ENCODE measurements at regions not wholly inside any gene's neighbourhood (a gene's known extent, or its start where the extent isn't known, plus 50 kb on each side); places are given as distances from the start of the nearest gene placed in this dataset.

DNA sequence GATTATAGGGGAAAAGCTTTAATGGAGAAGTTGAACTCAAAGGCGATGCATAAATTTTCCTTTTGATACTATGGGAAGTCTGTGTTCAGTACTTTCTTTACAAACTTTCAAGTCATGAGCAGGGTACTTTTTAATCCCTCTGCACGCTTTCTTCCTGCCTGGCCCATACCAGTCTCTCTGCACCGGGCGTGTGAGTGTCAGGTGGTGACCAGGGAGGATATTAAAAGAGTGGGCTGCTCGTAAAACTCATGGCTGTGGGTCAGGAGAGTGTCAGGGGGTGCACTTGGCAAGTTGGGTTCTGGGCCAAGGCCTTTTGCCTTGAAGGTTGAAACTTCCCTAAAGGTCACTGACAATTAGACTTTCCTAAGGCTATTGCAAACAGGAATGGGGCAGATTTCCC is 367.8 kb downstream of the GPD2 start:
- TF ChIP-seq, protein P1, sequence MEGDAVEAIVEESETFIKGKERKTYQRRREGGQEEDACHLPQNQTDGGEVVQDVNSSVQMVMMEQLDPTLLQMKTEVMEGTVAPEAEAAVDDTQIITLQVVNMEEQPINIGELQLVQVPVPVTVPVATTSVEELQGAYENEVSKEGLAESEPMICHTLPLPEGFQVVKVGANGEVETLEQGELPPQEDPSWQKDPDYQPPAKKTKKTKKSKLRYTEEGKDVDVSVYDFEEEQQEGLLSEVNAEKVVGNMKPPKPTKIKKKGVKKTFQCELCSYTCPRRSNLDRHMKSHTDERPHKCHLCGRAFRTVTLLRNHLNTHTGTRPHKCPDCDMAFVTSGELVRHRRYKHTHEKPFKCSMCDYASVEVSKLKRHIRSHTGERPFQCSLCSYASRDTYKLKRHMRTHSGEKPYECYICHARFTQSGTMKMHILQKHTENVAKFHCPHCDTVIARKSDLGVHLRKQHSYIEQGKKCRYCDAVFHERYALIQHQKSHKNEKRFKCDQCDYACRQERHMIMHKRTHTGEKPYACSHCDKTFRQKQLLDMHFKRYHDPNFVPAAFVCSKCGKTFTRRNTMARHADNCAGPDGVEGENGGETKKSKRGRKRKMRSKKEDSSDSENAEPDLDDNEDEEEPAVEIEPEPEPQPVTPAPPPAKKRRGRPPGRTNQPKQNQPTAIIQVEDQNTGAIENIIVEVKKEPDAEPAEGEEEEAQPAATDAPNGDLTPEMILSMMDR (IDR thresholded peaks at IDR 0.05): no peak
- no peak for TF ChIP-seq POLR2A (IDR thresholded peaks at IDR 0.05)

All from tibial nerve (tissue), 3 donors.